T1000 (cell line): ENCODE measurements at regions not wholly inside any gene's neighbourhood (a gene's known extent, or its start where the extent isn't known, plus 50 kb on each side); places are given as distances from the start of the nearest gene placed in this dataset.

Source experiments
- DNase-seq: peaks from one replicate; lab custom pipeline; 2025; ENCODE audit warnings: mixed read lengths; lab: John Stamatoyannopoulos, UW

GRCh38 chr6:76403064-76403463 lies 330.6 kb upstream of the IMPG1 start:
- no peak for DNase-seq

DNA sequence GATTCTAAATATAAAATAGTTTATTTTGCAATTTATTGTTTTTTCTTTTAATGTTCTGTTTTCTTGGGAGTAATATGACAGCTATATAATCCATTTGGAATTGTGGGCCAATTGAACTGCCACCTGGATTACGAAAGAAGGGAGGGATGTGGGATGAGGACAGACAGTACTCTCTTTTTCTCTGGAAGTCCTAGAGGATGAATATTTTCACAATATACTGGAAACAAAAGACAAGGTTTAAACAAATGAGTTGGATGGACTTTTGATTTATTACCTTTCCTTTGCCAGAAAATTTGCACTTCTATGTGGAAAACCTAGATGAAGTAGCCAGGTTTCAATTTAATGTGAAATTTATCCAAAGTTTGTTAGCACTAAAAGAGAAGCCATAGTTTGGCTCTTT lies 325.5 kb upstream of the IMPG1 start:
- no peak for DNase-seq

GRCh38 chr6:76382201-76382600 lies 309.7 kb upstream of the IMPG1 start:
- no peak for DNase-seq

GRCh38 chr6:76381612-76382011 lies 309.1 kb upstream of the IMPG1 start:
- no peak for DNase-seq

- DNase-seq: no peak
Observed at GRCh38 chr6:76351275-76351674, 278.8 kb upstream of the IMPG1 start.

DNA sequence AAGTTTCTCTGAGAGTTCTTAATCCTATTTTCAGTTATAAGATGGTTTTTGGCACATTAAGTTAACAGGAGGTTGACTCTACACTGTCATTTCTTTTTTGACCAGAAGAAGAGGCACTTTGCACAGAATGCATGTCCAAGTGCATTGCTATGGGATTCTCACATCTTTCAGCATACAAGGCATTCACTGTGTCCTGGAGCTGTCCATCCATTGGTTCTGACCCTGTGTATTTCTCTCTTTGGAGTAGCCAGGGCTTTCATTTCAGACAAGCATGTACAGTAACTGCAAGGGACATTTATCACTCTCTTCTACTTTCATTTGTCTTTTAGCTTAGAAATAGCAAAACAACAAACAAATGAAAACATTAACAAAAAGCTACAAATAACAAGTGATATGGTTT lies 275.1 kb upstream of the IMPG1 start:
- no peak for DNase-seq

DNA sequence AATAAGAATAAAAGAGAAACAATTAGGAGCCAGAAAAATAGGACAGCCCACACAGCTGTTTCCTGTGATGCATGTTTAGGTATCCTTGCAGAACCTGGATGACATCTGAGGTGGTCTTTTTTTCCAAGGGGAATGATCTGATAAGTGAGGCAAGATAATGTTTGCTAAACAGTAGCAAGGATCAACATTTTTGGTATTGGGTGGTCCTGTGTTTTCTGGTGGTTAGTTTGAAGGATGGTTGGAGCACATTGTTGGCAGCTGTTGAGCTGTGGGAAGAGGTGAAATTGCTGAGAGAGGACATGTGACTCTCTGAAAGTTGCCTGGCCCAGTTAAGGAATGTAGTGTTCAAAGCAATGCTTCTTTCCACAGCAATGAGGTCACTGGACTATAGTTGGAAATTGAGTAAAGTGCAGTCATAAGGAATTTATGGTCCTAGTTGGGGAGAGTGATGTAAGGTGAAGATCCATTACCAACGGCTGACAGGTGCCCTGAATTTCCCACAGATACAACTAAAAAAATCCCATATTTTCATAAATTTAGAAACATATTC lies 270.2 kb upstream of the IMPG1 start:
- DNase-seq: no peak

DNA sequence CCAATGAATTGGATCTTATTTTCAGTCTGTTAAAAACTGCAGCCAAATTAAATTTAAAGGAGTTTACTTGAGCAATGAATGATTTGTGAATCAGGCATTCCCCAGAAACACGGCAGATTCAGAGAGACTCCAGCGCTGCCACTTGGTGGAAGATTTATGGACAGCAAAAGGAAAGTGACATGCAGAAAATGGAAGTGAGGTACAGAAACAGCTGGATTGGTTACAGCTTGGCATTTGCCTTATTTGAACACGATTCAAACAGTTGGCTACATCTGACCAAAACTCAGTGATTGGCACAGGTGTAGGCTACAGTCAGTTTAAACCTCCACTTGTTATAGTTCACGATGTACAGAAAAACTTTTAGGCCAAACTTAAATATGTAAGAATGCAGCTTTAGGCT lies 257.6 kb upstream of the IMPG1 start:
- DNase-seq: no peak

GRCh38 chr6:76326871-76327270 lies 254.4 kb upstream of the IMPG1 start:
- no peak for DNase-seq
